Gastrocnemius medialis (tissue), 4 donors: ENCODE measurements at regions not wholly inside any gene's neighbourhood (a gene's known extent, or its start where the extent isn't known, plus 50 kb on each side); places are given as distances from the start of the nearest gene placed in this dataset.

Experiments
- CTCF ChIP-seq, 5 experiments: fragments of 450-650 bp in 3 of 5; fragments of 200-600 bp in 2 of 5; sonication (generic) in 2 of 5; IDR thresholded peaks in 4 of 5; conservative IDR thresholded peaks in 1 of 5; 1 replicate in 4 of 5; 2 replicates in 1 of 5; pipeline ENCODE4 v1.5.1; 2016 to 2019; ENCODE audit warnings: antibody characterized with exemption in 5 of 5, mild to moderate bottlenecking in 3 of 5, moderate library complexity in 3 of 5
- POLR2A ChIP-seq, 2 donors: fragments of 450-650 bp; IDR thresholded peaks; one replicate each; pipeline ENCODE4 v1.6.1; 2017; ENCODE audit warnings: antibody characterized with exemption in 2 of 2, mild to moderate bottlenecking in 2 of 2, moderate library complexity in 2 of 2

- no peak for TF ChIP-seq CTCF (IDR thresholded peaks at IDR 0.05 in 4 of 5, conservative IDR thresholded peaks at IDR 0.05 in 1 of 5)
- no peak for TF ChIP-seq POLR2A (IDR thresholded peaks at IDR 0.05)
Measured at GRCh38 chr3:31240874-31241273, 291.9 kb upstream of the STT3B start.
